ENCODE measurements at regions not wholly inside any gene's neighbourhood (a gene's known extent, or its start where the extent isn't known, plus 50 kb on each side); places are given as distances from the start of the nearest gene placed in this dataset.
"Not testable (repeated sequence)": the region's sequence is repeated elsewhere in the genome, so short reads cannot be mapped to it uniquely, and the experiment has no call there.

DNA sequence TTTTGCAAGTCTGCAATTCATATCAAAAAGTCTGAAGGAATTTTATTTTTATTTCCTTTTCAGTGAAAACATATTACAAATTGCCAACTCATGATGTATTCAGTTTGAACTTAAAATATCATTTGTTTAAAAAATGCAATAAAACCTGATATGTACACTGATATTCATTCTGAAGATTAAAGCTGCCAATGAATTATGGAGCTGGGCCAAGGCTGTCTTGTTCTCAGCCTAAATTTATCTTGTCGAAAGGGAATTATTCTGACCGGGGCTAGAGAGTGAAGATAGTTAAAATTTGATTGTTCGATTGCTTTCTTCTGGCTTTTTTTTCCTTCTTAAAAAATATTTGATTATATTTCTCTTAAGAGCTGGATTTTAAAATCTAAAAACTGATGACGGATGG is 54.0 kb upstream of the RBFOX1 start:
- Mint-ChIP-seq H3K9me3 (peaks cover 18% of the 10 kb centered on the region), H3K4me1 (no peaks in the 10 kb centered on the region), H3K36me3 (ENCODE audit: insufficient read depth) (no peaks in the 10 kb centered on the region), H3K27ac (ENCODE audit: low read depth) (no peak overlapping the region), H3K27me3 (no peaks in the 10 kb centered on the region), H3K4me3 (no peak overlapping the region)
- ATAC-seq (replicated peaks; ENCODE audit: extremely low read depth, poor library complexity, severe bottlenecking), result no peak
- DNase-seq (ENCODE audit: low spot score in 2 of 2), result no peak

DNA sequence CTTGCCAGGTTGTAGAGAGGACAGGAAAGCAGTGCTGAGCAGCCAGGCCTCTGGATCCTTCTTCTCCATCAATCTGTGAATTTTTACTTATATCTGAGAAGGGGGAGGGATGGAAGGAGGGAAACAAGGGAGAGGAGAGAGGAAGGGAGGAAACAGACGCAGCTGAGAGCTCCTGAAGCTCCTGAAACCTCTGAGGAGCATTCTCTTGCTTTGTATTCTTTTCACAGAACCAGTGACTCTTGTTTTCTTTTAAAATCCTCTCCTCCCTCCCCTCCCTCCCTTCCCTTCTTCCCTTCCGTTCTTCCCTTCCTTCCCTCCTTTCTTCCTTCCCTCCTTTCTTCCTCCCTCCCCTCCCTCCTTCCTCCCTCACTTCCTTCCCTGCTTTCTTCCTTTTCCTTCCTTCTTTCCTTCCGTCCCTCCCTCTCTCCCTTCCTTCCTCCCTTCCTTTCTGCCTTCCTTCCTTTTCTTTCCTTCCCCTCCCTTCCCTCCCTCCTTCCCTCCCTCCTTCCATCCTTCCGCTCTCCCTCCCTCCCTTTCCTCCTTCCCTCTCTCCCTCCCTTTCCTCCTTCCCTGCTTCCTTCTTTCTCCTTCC is 60.0 kb upstream of the RBFOX1 start:
- H3K27ac Mint-ChIP-seq (ENCODE audit: low read depth), result no peak overlapping the region
- no peaks in the 10 kb centered on the region for H3K36me3 Mint-ChIP-seq (ENCODE audit: insufficient read depth)
- ATAC-seq (replicated peaks; ENCODE audit: extremely low read depth, poor library complexity, severe bottlenecking) (no peak), DNase-seq (ENCODE audit: low spot score in 2 of 2) (no peak)
- H3K4me3 Mint-ChIP-seq, result no peak overlapping the region
- H3K9me3 Mint-ChIP-seq, result peaks cover 10% of the 10 kb centered on the region
- no peaks in the 10 kb centered on the region for H3K4me1 Mint-ChIP-seq
- H3K27me3 Mint-ChIP-seq, result no peaks in the 10 kb centered on the region

DNA sequence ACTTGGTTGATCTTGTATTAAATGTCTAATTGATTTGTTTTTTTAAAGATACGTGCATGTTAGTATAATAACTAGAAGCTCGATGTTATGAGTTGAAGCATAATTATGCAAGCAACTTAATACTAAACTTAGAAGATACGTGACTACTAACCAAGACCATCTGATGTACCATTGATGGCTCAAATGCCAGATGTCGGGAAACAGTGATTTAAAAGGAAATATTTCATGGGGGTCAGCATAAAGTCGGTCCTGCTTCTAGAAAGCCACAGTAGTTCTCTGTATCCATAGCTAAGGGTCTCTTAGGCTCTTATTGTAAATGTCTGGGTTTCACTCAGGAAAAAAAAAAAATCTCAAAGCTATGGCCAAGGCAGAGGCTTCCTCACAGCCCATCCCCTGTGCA is 61.2 kb upstream of the RBFOX1 start:
- ATAC-seq (replicated peaks; ENCODE audit: extremely low read depth, poor library complexity, severe bottlenecking), result no peak
- Mint-ChIP-seq H3K4me3 (no peak overlapping the region), H3K9me3 (peaks cover 14% of the 10 kb centered on the region), H3K27me3 (no peaks in the 10 kb centered on the region), H3K4me1 (no peaks in the 10 kb centered on the region), H3K36me3 (ENCODE audit: insufficient read depth) (no peaks in the 10 kb centered on the region), H3K27ac (ENCODE audit: low read depth) (no peak overlapping the region)
- no peak for DNase-seq (ENCODE audit: low spot score in 2 of 2)

DNA sequence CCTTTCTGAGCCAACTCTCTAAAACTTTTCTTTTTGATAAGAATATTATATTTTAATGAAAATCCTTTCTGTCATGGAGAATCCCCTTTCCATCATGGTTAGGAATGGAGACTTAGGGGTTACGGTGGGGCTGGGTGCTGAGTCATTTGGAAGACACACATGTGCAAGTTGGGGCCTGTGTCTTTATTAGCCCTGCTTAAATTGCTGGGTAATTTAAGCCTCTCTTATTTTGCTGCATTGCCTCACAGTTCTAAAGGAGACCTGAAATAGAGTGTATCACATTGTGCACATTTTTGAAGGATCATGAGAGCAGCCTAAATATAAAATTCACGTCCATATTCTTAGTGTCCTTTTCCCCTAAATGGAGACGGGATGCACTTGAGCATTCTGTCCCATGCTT is 61.8 kb upstream of the RBFOX1 start:
- H3K27ac Mint-ChIP-seq (ENCODE audit: low read depth), result no peak overlapping the region
- ATAC-seq (replicated peaks; ENCODE audit: extremely low read depth, poor library complexity, severe bottlenecking) (no peak), DNase-seq (ENCODE audit: low spot score in 2 of 2) (no peak)
- no peak overlapping the region for H3K4me3 Mint-ChIP-seq
- no peaks in the 10 kb centered on the region for H3K4me1 Mint-ChIP-seq
- H3K36me3 Mint-ChIP-seq (ENCODE audit: insufficient read depth), result no peaks in the 10 kb centered on the region
- no peaks in the 10 kb centered on the region for H3K27me3 Mint-ChIP-seq
- peaks cover 19% of the 10 kb centered on the region for H3K9me3 Mint-ChIP-seq

DNA sequence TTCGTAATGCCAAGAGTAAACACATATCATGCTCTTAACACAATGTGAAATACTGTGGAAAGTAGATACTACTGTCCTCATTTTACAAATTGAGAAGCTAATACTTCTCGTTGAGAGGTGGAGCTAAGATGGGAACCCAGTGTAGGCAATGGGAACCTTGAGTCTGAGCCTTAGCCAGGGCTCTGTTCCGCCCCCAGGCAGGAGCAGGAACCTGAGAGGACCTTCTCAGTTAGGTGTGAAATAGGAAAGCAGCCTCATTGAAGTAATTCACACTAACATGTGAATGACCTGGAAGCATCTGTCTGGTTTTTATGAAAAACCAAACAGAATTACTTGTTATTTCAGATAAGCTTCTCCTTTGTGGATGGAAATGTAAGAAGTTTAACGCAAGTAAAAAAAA is 62.6 kb upstream of the RBFOX1 start:
- DNase-seq (ENCODE audit: low spot score in 2 of 2) (no peak), ATAC-seq (replicated peaks; ENCODE audit: extremely low read depth, poor library complexity, severe bottlenecking) (no peak)
- no peak overlapping the region for H3K27ac Mint-ChIP-seq (ENCODE audit: low read depth)
- H3K9me3 Mint-ChIP-seq, result peaks cover 18% of the 10 kb centered on the region
- H3K4me1 Mint-ChIP-seq, result no peaks in the 10 kb centered on the region
- no peaks in the 10 kb centered on the region for H3K36me3 Mint-ChIP-seq (ENCODE audit: insufficient read depth)
- H3K27me3 Mint-ChIP-seq, result no peaks in the 10 kb centered on the region
- H3K4me3 Mint-ChIP-seq, result no peak overlapping the region

DNA sequence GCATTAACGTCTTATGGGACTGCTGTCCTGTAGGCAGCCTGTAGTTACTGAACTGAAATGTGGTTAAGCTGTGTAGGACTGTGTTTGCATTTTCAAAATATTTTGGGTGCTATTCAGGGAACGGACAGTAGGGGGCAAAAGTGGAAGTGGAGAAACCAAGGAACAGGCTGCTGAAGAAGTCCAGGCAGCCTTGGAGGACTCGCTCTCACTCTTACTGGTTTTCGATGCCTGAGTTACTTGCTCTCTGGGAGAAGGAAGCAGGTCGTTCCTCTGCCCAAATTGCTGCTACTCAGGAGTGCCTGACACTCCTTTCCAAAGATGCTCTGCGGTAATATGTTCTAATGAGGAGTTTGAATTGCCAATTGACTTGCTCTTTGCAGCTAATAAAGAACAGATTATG is 64.5 kb upstream of the RBFOX1 start:
- Mint-ChIP-seq H3K27me3 (no peaks in the 10 kb centered on the region), H3K4me3 (no peak overlapping the region), H3K27ac (ENCODE audit: low read depth) (no peak overlapping the region), H3K4me1 (no peaks in the 10 kb centered on the region), H3K36me3 (ENCODE audit: insufficient read depth) (no peaks in the 10 kb centered on the region), H3K9me3 (peaks cover 22% of the 10 kb centered on the region)
- DNase-seq (ENCODE audit: low spot score in 2 of 2), result no peak
- ATAC-seq (replicated peaks; ENCODE audit: extremely low read depth, poor library complexity, severe bottlenecking), result no peak

DNA sequence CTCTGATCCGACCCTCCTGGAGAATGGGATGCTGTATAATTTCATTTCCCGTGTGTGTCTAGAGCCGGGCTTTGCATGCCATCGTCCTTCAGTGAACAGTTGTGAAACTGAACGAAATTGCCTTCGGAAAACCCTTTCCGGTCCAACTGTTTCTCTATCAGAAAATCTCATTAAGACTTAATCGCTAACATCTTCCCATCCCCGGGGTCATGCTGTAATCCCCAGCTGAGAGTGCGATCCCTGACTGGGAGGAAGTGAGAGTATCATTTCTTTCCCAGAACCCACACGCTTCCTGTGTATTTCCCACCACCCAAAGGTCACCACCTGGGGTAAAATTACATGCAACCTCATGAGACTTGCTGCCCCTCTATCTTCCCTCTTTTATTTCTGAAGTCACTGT is 75.6 kb upstream of the RBFOX1 start:
- Mint-ChIP-seq H3K27me3 (no peaks in the 10 kb centered on the region), H3K4me3 (no peak overlapping the region), H3K4me1 (no peaks in the 10 kb centered on the region), H3K36me3 (ENCODE audit: insufficient read depth) (peaks cover 3% of the 10 kb centered on the region), H3K9me3 (peaks cover 25% of the 10 kb centered on the region), H3K27ac (ENCODE audit: low read depth) (no peak overlapping the region)
- DNase-seq (ENCODE audit: low spot score in 2 of 2) (no peak), ATAC-seq (replicated peaks; ENCODE audit: extremely low read depth, poor library complexity, severe bottlenecking) (no peak)

DNA sequence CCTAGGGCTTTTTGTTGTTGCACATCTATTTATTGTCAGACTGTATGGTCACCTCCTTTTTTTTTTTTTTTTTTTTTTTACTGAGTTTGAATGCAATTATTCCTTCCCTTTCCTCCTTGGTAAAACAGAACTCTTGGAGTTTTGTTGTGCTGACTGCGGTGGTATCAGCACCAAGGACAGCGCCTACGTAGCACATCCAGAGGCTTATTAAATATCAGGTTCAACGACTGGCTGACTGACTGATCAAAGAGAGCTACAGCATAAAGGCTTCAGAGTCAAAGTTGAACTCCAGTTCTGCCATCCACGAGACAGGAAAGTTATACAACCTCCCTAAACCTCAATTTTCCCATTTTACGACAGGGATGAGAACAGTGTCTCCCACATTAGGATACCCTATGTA is 86.1 kb upstream of the RBFOX1 start:
- peaks cover 32% of the 10 kb centered on the region for H3K9me3 Mint-ChIP-seq

DNA sequence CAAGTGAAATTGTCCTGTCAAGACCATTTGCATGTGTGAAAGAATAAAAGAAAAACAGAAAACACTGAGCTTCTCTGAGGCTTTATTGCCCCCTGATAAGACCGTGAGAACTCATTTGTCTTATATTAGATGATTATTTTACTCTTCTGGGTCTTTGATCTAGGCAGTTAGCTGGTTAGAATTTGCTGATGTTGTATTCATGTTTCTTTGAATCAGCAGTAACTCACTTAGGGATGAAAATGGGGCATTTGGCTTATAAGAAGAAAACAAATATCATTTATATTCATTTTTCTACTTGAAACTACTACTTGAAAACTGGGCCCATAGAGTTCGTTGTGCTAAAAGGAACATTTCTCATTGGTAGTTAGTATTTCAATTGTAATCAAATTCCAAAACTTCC is 93.1 kb upstream of the RBFOX1 start:
- no peaks in the 10 kb centered on the region for H3K36me3 Mint-ChIP-seq (ENCODE audit: insufficient read depth)
- DNase-seq (ENCODE audit: low spot score in 2 of 2) (no peak), ATAC-seq (replicated peaks; ENCODE audit: extremely low read depth, poor library complexity, severe bottlenecking) (no peak)
- H3K27ac Mint-ChIP-seq (ENCODE audit: low read depth), result no peak overlapping the region
- no peaks in the 10 kb centered on the region for H3K4me1 Mint-ChIP-seq
- peaks cover 18% of the 10 kb centered on the region for H3K9me3 Mint-ChIP-seq
- H3K4me3 Mint-ChIP-seq, result no peak overlapping the region
- no peaks in the 10 kb centered on the region for H3K27me3 Mint-ChIP-seq

More for the DNA sequence above, 86.1 kb upstream of the RBFOX1 start:
- no peaks in the 10 kb centered on the region for H3K27me3 Mint-ChIP-seq
- H3K27ac Mint-ChIP-seq (ENCODE audit: low read depth), result no peak overlapping the region
- no peaks in the 10 kb centered on the region for H3K4me1 Mint-ChIP-seq
- DNase-seq (ENCODE audit: low spot score in 2 of 2), result no peak
- no peak overlapping the region for H3K4me3 Mint-ChIP-seq
- H3K36me3 Mint-ChIP-seq (ENCODE audit: insufficient read depth), result no peaks in the 10 kb centered on the region
- ATAC-seq (replicated peaks; ENCODE audit: extremely low read depth, poor library complexity, severe bottlenecking), result no peak

DNA sequence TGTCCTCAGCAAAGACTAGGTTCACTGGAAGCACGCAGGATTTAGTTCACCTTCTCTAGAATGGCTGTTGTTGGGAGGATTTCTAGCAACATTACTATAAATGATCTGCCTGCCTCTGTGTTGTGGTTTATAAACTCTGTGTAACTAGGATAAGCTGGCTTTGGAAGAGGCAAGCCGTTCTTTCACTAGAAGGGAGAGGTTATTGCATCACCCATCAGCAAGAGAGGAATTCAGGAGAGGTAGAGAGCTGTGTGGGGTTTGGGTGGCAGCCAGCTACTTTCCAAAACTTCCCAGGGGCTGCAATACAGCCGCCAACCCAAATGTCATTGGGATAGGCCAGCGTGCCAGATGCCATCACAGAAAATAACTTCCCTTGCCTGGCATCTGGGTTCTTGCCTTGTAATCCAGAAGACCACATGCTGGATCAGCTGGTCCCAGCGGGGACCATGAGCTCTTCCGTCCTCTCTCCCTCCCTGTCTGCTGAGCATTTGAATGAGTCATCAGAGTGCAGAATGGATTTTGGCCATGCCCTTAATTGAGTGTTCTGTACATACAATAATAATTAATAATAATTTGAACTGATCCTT is 95.7 kb upstream of the RBFOX1 start:
- H3K9me3 Mint-ChIP-seq, result peaks cover 29% of the 10 kb centered on the region
- ATAC-seq (replicated peaks; ENCODE audit: extremely low read depth, poor library complexity, severe bottlenecking), result no peak
- H3K4me3 Mint-ChIP-seq, result no peak overlapping the region
- DNase-seq (ENCODE audit: low spot score in 2 of 2), result no peak
- H3K36me3 Mint-ChIP-seq (ENCODE audit: insufficient read depth), result no peaks in the 10 kb centered on the region
- H3K27ac Mint-ChIP-seq (ENCODE audit: low read depth), result no peak overlapping the region
- no peaks in the 10 kb centered on the region for H3K27me3 Mint-ChIP-seq
- no peaks in the 10 kb centered on the region for H3K4me1 Mint-ChIP-seq

DNA sequence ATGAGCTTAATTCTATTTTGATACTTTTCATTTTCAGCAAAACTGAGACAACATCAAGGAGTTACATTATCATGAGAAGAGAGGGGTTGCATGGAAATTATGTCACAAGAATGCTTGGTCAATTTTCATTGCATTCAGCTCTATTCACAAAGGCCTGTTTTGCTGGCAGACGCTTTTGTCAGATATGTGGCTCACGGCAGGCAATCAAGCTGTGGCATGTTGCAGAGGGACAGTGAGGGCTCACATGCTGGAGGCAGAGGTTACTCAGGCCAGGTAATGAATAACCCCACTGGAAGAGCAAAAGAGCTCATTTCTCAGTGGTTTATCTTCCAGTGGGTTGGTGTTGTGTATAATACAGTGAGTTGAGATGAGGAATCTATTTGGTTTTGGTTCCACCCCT is 98.7 kb upstream of the RBFOX1 start:
- no peak for DNase-seq (ENCODE audit: low spot score in 2 of 2)
- Mint-ChIP-seq H3K27me3 (no peaks in the 10 kb centered on the region), H3K4me3 (no peak overlapping the region), H3K27ac (ENCODE audit: low read depth) (no peak overlapping the region), H3K4me1 (no peaks in the 10 kb centered on the region), H3K9me3 (peaks cover 35% of the 10 kb centered on the region), H3K36me3 (ENCODE audit: insufficient read depth) (no peaks in the 10 kb centered on the region)
- no peak for ATAC-seq (replicated peaks; ENCODE audit: extremely low read depth, poor library complexity, severe bottlenecking)

DNA sequence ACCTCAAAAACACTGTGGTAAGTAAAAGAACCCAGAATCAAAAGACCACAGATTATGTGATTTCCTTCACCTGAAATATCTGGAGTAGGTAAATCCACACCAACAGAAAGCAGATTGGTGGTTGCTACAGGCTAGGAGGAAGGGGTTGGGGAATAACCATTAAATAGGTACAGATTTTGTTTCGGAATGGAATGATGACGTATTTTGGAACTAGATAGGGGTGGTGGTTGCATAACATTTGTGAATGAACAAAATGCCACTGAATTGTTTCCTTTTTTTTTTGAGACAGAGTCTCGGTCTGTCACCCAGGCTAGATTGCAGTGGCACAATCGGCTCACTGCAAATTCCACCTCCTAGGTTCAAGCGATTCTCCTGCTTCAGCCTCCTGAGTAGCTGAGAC is 100.9 kb upstream of the RBFOX1 start:
- ATAC-seq (replicated peaks; ENCODE audit: extremely low read depth, poor library complexity, severe bottlenecking) (no peak), DNase-seq (ENCODE audit: low spot score in 2 of 2) (no peak)
- Mint-ChIP-seq H3K4me1 (no peaks in the 10 kb centered on the region), H3K27me3 (no peaks in the 10 kb centered on the region), H3K27ac (ENCODE audit: low read depth) (no peak overlapping the region), H3K36me3 (ENCODE audit: insufficient read depth) (no peaks in the 10 kb centered on the region), H3K9me3 (peaks cover 38% of the 10 kb centered on the region), H3K4me3 (no peak overlapping the region)

DNA sequence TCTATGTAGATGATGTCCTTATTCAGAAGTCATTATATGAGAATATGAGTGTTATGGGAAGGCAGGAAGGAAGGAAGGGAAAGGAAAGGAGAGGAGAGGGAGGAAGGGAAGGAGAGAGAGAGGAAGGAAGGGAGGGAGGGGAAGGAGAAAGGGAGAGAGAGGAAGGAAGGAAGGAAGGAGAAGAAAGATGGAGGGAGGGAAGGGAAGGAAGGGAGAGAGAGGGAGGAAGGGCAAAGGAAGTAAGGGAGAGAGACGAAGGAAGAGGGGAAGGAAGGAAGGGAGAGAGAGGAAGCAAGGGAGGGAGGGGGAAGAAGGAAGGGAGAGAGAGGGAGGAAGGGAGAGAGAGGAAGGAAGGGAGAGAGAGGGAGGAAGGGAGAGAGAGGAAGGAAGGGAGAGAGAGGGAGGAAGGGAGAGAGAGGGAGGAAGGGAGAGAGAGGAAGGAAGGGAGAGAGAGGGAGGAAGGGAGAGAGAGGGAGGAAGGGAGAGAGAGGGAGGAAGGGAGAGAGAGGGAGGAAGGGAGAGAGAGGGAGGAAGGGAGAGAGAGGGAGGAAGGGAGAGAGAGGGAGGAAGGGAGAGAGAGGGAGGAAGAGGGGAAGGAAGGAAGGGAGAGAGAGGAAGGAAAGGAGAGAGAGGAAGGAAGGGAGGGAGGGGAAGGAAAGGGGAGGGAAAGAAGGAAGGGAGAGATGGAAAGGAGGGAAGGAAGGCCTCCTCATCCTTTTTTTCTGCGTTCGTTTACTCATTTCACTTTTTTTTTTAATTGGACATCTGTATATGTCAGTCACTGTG is 103.0 kb upstream of the RBFOX1 start:
- peaks cover 38% of the 10 kb centered on the region for H3K9me3 Mint-ChIP-seq
- not testable (repeated sequence) for H3K4me1 Mint-ChIP-seq; H3K27ac Mint-ChIP-seq (ENCODE audit: low read depth); H3K36me3 Mint-ChIP-seq (ENCODE audit: insufficient read depth); H3K4me3 Mint-ChIP-seq; DNase-seq (ENCODE audit: low spot score in 2 of 2); ATAC-seq (replicated peaks; ENCODE audit: extremely low read depth, poor library complexity, severe bottlenecking); H3K27me3 Mint-ChIP-seq

All from central memory CD8-positive, alpha-beta T cell (primary cell).